ENCODE measurements at regions not wholly inside any gene's neighbourhood (a gene's known extent, or its start where the extent isn't known, plus 50 kb on each side); places are given as distances from the start of the nearest gene placed in this dataset.
"Not testable (repeated sequence)": the region's sequence is repeated elsewhere in the genome, so short reads cannot be mapped to it uniquely, and the experiment has no call there.

- DNase-seq (ENCODE audit: low read depth); H3K4me3 ChIP-seq (ENCODE audit: low read length): not testable (repeated sequence)
Observed at GRCh38 chr19:21668072-21668773, 99.2 kb downstream of the ZNF100 start.

GRCh38 chr19:21655540-21656126 is 111.7 kb downstream of the ZNF100 start:
- H3K27me3 ChIP-seq (replicated peaks; ENCODE audit: control insufficient read depth, insufficient read depth, low read length), result no peaks in the 10 kb centered on the region
- H3K9ac ChIP-seq (ENCODE audit: low read length), result no peak overlapping the region
- no peaks in the 10 kb centered on the region for H3K36me3 ChIP-seq (ENCODE audit: control insufficient read depth, insufficient read depth, low read length, severe bottlenecking)
- H3K4me3 ChIP-seq (ENCODE audit: low read length), result no peak overlapping the region
- DNase-seq (ENCODE audit: low read depth), result no peak
- no peaks in the 10 kb centered on the region for H3K4me1 ChIP-seq (ENCODE audit: control insufficient read depth, insufficient read depth, low read length)
- H3K9me3 ChIP-seq (ENCODE audit: control insufficient read depth, low read length), result peaks cover 33% of the 10 kb centered on the region

More at GRCh38 chr19:21668072-21668773, 99.2 kb downstream of the ZNF100 start:
- not testable (repeated sequence) for H3K27me3 ChIP-seq (replicated peaks; ENCODE audit: control insufficient read depth, insufficient read depth, low read length); H3K4me1 ChIP-seq (ENCODE audit: control insufficient read depth, insufficient read depth, low read length); H3K36me3 ChIP-seq (ENCODE audit: control insufficient read depth, insufficient read depth, low read length, severe bottlenecking); H3K9ac ChIP-seq (ENCODE audit: low read length); H3K9me3 ChIP-seq (ENCODE audit: control insufficient read depth, low read length)

DNA sequence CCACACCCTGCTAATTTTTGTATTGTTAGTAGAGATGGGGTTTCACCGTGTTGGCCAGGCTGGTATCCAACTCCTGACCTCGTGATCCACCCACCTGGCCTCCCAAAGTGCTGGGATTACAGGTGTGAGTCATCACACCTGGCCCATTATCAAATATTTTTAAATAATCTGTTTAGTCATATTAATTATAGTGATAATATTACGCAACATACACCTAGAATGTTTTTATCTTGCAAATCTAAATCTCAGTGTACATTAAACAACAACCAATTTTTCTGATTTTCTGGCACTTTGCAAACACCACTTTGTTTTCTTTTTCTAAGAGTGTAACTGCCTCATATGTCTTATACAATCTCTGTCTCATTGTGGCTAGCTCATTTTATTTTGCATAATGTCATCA is 115.9 kb downstream of the ZNF100 start:
- H3K9me3 ChIP-seq (ENCODE audit: control insufficient read depth, low read length), result peaks cover 31% of the 10 kb centered on the region
- not testable (repeated sequence) for H3K4me1 ChIP-seq (ENCODE audit: control insufficient read depth, insufficient read depth, low read length); H3K36me3 ChIP-seq (ENCODE audit: control insufficient read depth, insufficient read depth, low read length, severe bottlenecking); DNase-seq (ENCODE audit: low read depth); H3K4me3 ChIP-seq (ENCODE audit: low read length); H3K27me3 ChIP-seq (replicated peaks; ENCODE audit: control insufficient read depth, insufficient read depth, low read length); H3K9ac ChIP-seq (ENCODE audit: low read length)

GRCh38 chr19:21638776-21639175 is 128.6 kb downstream of the ZNF100 start:
- no peaks in the 10 kb centered on the region for H3K36me3 ChIP-seq (ENCODE audit: control insufficient read depth, insufficient read depth, low read length, severe bottlenecking)
- no peak overlapping the region for H3K4me3 ChIP-seq (ENCODE audit: low read length)
- no peak for DNase-seq (ENCODE audit: low read depth)
- no peak overlapping the region for H3K9ac ChIP-seq (ENCODE audit: low read length)
- no peaks in the 10 kb centered on the region for H3K27me3 ChIP-seq (replicated peaks; ENCODE audit: control insufficient read depth, insufficient read depth, low read length)
- no peaks in the 10 kb centered on the region for H3K9me3 ChIP-seq (ENCODE audit: control insufficient read depth, low read length)
- no peaks in the 10 kb centered on the region for H3K4me1 ChIP-seq (ENCODE audit: control insufficient read depth, insufficient read depth, low read length)

- no peak overlapping the region for H3K4me3 ChIP-seq (ENCODE audit: low read length)
- no peaks in the 10 kb centered on the region for H3K27me3 ChIP-seq (replicated peaks; ENCODE audit: control insufficient read depth, insufficient read depth, low read length)
- peaks cover 3% of the 10 kb centered on the region for H3K9me3 ChIP-seq (ENCODE audit: control insufficient read depth, low read length)
- H3K9ac ChIP-seq (ENCODE audit: low read length), result no peak overlapping the region
- H3K4me1 ChIP-seq (ENCODE audit: control insufficient read depth, insufficient read depth, low read length), result no peaks in the 10 kb centered on the region
- no peaks in the 10 kb centered on the region for H3K36me3 ChIP-seq (ENCODE audit: control insufficient read depth, insufficient read depth, low read length, severe bottlenecking)
- no peak for DNase-seq (ENCODE audit: low read depth)
Observed at GRCh38 chr19:21626924-21627697, 121.7 kb downstream of the ZNF429 start.

GRCh38 chr19:21626091-21626490 is 120.7 kb downstream of the ZNF429 start:
- H3K27me3 ChIP-seq (replicated peaks; ENCODE audit: control insufficient read depth, insufficient read depth, low read length), result no peaks in the 10 kb centered on the region
- H3K36me3 ChIP-seq (ENCODE audit: control insufficient read depth, insufficient read depth, low read length, severe bottlenecking), result no peaks in the 10 kb centered on the region
- no peak overlapping the region for H3K9ac ChIP-seq (ENCODE audit: low read length)
- no peak for DNase-seq (ENCODE audit: low read depth)
- H3K4me1 ChIP-seq (ENCODE audit: control insufficient read depth, insufficient read depth, low read length), result no peaks in the 10 kb centered on the region
- H3K9me3 ChIP-seq (ENCODE audit: control insufficient read depth, low read length), result peaks cover 3% of the 10 kb centered on the region
- no peak overlapping the region for H3K4me3 ChIP-seq (ENCODE audit: low read length)

GRCh38 chr19:21622920-21623319 is 117.5 kb downstream of the ZNF429 start:
- no peak for DNase-seq (ENCODE audit: low read depth)
- Histone ChIP-seq H3K4me1 (ENCODE audit: control insufficient read depth, insufficient read depth, low read length) (no peaks in the 10 kb centered on the region), H3K36me3 (ENCODE audit: control insufficient read depth, insufficient read depth, low read length, severe bottlenecking) (no peaks in the 10 kb centered on the region), H3K27me3 (replicated peaks; ENCODE audit: control insufficient read depth, insufficient read depth, low read length) (no peaks in the 10 kb centered on the region), H3K4me3 (ENCODE audit: low read length) (no peak overlapping the region), H3K9ac (ENCODE audit: low read length) (no peak overlapping the region), H3K9me3 (ENCODE audit: control insufficient read depth, low read length) (peaks cover 3% of the 10 kb centered on the region)

DNA sequence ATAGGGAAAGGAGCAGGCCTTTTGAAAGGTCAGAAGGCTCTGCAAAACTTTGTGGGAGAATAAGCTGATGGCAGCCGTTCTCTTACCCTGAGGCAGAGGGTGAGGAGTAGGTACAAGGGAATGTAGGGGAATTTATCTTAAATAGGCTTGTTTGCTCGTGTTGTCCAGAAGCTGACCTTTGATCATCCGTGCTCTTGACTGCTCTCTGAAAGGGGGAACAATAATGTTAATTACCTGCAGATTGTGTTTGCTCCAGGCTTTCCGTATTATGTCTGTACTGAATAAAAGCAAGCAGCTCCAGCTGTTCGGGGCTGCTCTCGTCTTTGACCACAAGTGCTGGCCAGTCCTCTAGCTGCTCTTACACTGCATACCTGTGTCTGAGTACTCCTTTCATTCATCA is 116.3 kb downstream of the ZNF429 start:
- no peaks in the 10 kb centered on the region for H3K4me1 ChIP-seq (ENCODE audit: control insufficient read depth, insufficient read depth, low read length)
- peaks cover 3% of the 10 kb centered on the region for H3K9me3 ChIP-seq (ENCODE audit: control insufficient read depth, low read length)
- H3K36me3 ChIP-seq (ENCODE audit: control insufficient read depth, insufficient read depth, low read length, severe bottlenecking), result no peaks in the 10 kb centered on the region
- no peak overlapping the region for H3K9ac ChIP-seq (ENCODE audit: low read length)
- no peak for DNase-seq (ENCODE audit: low read depth)
- no peaks in the 10 kb centered on the region for H3K27me3 ChIP-seq (replicated peaks; ENCODE audit: control insufficient read depth, insufficient read depth, low read length)
- H3K4me3 ChIP-seq (ENCODE audit: low read length), result no peak overlapping the region

- no peak overlapping the region for H3K4me3 ChIP-seq (ENCODE audit: low read length)
- no peak overlapping the region for H3K9ac ChIP-seq (ENCODE audit: low read length)
- DNase-seq (ENCODE audit: low read depth), result no peak
- no peaks in the 10 kb centered on the region for H3K4me1 ChIP-seq (ENCODE audit: control insufficient read depth, insufficient read depth, low read length)
- H3K36me3 ChIP-seq (ENCODE audit: control insufficient read depth, insufficient read depth, low read length, severe bottlenecking), result no peaks in the 10 kb centered on the region
- H3K27me3 ChIP-seq (replicated peaks; ENCODE audit: control insufficient read depth, insufficient read depth, low read length), result no peaks in the 10 kb centered on the region
- no peaks in the 10 kb centered on the region for H3K9me3 ChIP-seq (ENCODE audit: control insufficient read depth, low read length)
Observed at GRCh38 chr19:21617740-21618339, 112.4 kb downstream of the ZNF429 start.

DNA sequence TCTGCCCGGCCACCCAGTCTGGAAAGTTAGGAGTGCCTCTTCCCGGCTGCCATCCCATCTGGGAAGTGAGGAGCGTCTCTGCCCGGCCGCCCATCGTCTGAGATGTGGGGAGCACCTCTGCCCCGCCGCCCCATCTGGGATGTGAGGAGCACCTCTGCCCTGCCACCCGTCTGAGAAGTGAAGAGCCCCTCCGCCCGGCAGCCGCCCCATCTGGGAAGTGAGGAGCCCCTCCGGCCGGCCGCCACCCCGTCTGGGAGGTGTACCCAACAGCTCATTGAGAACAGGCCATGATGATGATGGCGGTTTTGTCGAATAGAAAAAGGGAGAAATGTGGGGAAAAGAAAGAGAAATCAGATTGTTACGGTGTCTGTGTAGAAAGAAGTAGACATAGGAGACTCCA is 109.4 kb downstream of the ZNF429 start:
- H3K4me3 ChIP-seq (ENCODE audit: low read length); DNase-seq (ENCODE audit: low read depth); H3K36me3 ChIP-seq (ENCODE audit: control insufficient read depth, insufficient read depth, low read length, severe bottlenecking); H3K4me1 ChIP-seq (ENCODE audit: control insufficient read depth, insufficient read depth, low read length); H3K27me3 ChIP-seq (replicated peaks; ENCODE audit: control insufficient read depth, insufficient read depth, low read length); H3K9ac ChIP-seq (ENCODE audit: low read length); H3K9me3 ChIP-seq (ENCODE audit: control insufficient read depth, low read length): not testable (repeated sequence)

GRCh38 chr19:21613201-21613600 is 107.8 kb downstream of the ZNF429 start:
- H3K9me3 ChIP-seq (ENCODE audit: control insufficient read depth, low read length); H3K9ac ChIP-seq (ENCODE audit: low read length); DNase-seq (ENCODE audit: low read depth); H3K4me3 ChIP-seq (ENCODE audit: low read length); H3K27me3 ChIP-seq (replicated peaks; ENCODE audit: control insufficient read depth, insufficient read depth, low read length); H3K36me3 ChIP-seq (ENCODE audit: control insufficient read depth, insufficient read depth, low read length, severe bottlenecking); H3K4me1 ChIP-seq (ENCODE audit: control insufficient read depth, insufficient read depth, low read length): not testable (repeated sequence)
